Muscle of leg (tissue), 3 donors: ENCODE measurements at regions not wholly inside any gene's neighbourhood (a gene's known extent, or its start where the extent isn't known, plus 50 kb on each side); places are given as distances from the start of the nearest gene placed in this dataset.

Experiments used
- DNase-seq: peaks from one replicate; pipeline ENCODE4 v3.0.0; 2013
- H3K27ac ChIP-seq: one replicate; pipeline ENCODE4 v1.5.1; 2013; ENCODE audit warnings: mild to moderate bottlenecking, low read length, control low read depth
- H3K27me3 ChIP-seq: one replicate; pipeline ENCODE4 v1.6.1; 2013; ENCODE audit warnings: low read length; ENCODE audit not compliant: control insufficient read depth, insufficient read depth
- H3K36me3 ChIP-seq: one replicate; pipeline ENCODE4 v1.6.1; 2013; ENCODE audit warnings: low read length; ENCODE audit not compliant: control insufficient read depth, insufficient read depth
- H3K4me1 ChIP-seq: one replicate; pipeline ENCODE4 v1.6.1; 2013; ENCODE audit warnings: low read length; ENCODE audit not compliant: control insufficient read depth, insufficient read depth
- H3K4me3 ChIP-seq: one replicate; pipeline ENCODE4 v1.5.1; 2013; ENCODE audit warnings: low read length, control low read depth
- H3K9me3 ChIP-seq: replicated peaks from 2 replicates; pipeline ENCODE4 v1.6.1; 2013; ENCODE audit warnings: low read depth, low read length; ENCODE audit not compliant: control insufficient read depth
- WGBS: methylation state at CpG from one replicate; pipeline ENCODE4 v1.1.5; 2013; ENCODE audit warnings: missing lambda C conversion rate; ENCODE audit not compliant: insufficient coverage; 5-methylcytosine and 5-hydroxymethylcytosine counted together

GRCh38 chr10:62453274-62453673, 79.1 kb downstream of the ZNF365 start:
- WGBS, result no CpG with 5 or more reads among the region's 3 CpGs
- Histone ChIP-seq H3K27ac (no peak overlapping the region), H3K27me3 (no peaks in the 10 kb centered on the region), H3K4me3 (no peak overlapping the region), H3K36me3 (no peaks in the 10 kb centered on the region), H3K9me3 (peaks cover 3% of the 10 kb centered on the region), H3K4me1 (peaks cover 2% of the 10 kb centered on the region)
- no peak for DNase-seq

GRCh38 chr10:62454687-62455397, 80.7 kb downstream of the ZNF365 start:
- 67% methylated on average over 2 of the region's 3 CpGs for WGBS
- Histone ChIP-seq H3K4me1 (peaks cover 2% of the 10 kb centered on the region), H3K9me3 (peaks cover 3% of the 10 kb centered on the region), H3K27ac (no peak overlapping the region), H3K36me3 (no peaks in the 10 kb centered on the region), H3K27me3 (no peaks in the 10 kb centered on the region), H3K4me3 (no peak overlapping the region)
- DNase-seq, result no peak

GRCh38 chr10:62456611-62457101, 82.5 kb downstream of the ZNF365 start:
- DNase-seq, result peak; percentile 62
- Histone ChIP-seq H3K4me1 (no peaks in the 10 kb centered on the region), H3K27ac (no peak overlapping the region), H3K36me3 (no peaks in the 10 kb centered on the region), H3K27me3 (no peaks in the 10 kb centered on the region), H3K4me3 (no peak overlapping the region), H3K9me3 (peaks cover 3% of the 10 kb centered on the region)
- 83% methylated on average over 3 of the region's 5 CpGs for WGBS

GRCh38 chr10:62457196-62457595, 83.0 kb downstream of the ZNF365 start:
- WGBS, result no CpG with 5 or more reads among the region's 2 CpGs
- no peaks in the 10 kb centered on the region for H3K27me3 ChIP-seq
- no peaks in the 10 kb centered on the region for H3K36me3 ChIP-seq
- no peak overlapping the region for H3K4me3 ChIP-seq
- no peak for DNase-seq
- peaks cover 3% of the 10 kb centered on the region for H3K9me3 ChIP-seq
- H3K4me1 ChIP-seq, result no peaks in the 10 kb centered on the region
- no peak overlapping the region for H3K27ac ChIP-seq

- H3K36me3 ChIP-seq, result no peaks in the 10 kb centered on the region
- H3K4me3 ChIP-seq, result no peak overlapping the region
- no peak overlapping the region for H3K27ac ChIP-seq
- WGBS, result no CpG with 5 or more reads among the region's 1 CpG
- H3K9me3 ChIP-seq, result peaks cover 3% of the 10 kb centered on the region
- no peaks in the 10 kb centered on the region for H3K4me1 ChIP-seq
- H3K27me3 ChIP-seq, result no peaks in the 10 kb centered on the region
- no peak for DNase-seq
Measured at GRCh38 chr10:62457598-62457997, 83.4 kb downstream of the ZNF365 start.

DNA sequence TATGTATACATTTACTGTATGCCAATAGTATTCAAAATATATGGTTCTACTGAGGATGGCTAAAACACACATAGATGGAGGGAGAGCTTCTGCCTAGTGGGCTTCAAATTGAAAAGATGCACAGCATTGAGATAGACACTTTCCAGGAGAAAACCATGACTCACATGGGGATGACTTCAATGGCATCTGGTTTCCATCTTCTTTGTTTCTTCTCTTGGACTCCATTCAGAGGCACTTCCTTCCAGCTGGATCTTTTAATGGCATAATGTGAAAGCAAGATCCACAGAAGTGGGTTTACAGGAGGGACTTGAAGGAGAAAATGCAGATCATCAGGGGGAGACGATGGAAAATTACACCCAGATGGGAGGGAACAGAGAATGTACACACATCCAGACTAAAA, 84.9 kb downstream of the ZNF365 start:
- no peak overlapping the region for H3K4me3 ChIP-seq
- WGBS, result no CpG with 5 or more reads among the region's 1 CpG
- H3K27me3 ChIP-seq, result no peaks in the 10 kb centered on the region
- no peaks in the 10 kb centered on the region for H3K9me3 ChIP-seq
- DNase-seq, result peak; percentile 93
- no peak overlapping the region for H3K27ac ChIP-seq
- no peaks in the 10 kb centered on the region for H3K4me1 ChIP-seq
- no peaks in the 10 kb centered on the region for H3K36me3 ChIP-seq

DNA sequence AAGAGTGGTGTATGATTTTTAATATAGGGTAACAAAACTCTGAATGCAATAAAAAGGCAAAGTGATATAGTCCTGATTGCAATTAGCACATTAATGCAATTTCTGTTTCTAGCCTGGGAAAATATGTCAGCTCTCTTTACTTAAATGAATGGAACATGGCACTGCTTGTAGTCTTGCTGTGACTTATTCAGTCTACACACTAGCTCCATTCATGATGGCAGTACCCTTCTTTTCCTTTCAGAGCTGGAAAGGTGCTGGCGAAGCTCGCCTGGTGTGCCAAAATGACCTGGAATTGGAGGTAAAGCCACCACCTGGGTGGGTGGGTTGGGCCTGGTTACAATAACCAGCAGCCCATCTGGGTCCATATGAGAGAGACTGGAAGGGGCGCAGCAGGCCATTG, 85.3 kb downstream of the ZNF365 start:
- Histone ChIP-seq H3K27me3 (no peaks in the 10 kb centered on the region), H3K4me3 (no peak overlapping the region), H3K4me1 (no peaks in the 10 kb centered on the region), H3K9me3 (no peaks in the 10 kb centered on the region), H3K36me3 (no peaks in the 10 kb centered on the region), H3K27ac (no peak overlapping the region)
- WGBS, result 90% methylated on average over 2 of the region's 3 CpGs
- DNase-seq, result no peak

DNA sequence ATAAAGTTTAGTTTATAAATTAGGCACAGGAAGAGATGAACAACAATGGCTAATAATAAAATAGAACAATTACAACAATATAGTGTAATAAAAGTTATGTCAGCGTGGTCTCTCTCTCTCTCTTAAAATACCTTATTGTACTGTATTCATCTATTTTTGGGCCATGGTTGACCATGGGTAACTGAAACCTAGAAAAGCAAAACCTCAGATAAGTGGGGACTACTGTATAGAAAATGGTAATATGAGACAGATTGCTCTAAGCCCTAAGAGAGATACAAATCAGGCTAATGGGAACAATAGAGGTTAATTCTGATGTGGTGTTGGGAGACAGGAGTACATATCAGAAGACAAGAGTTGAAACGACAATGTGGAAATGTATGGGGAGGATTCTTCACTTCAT, 86.2 kb downstream of the ZNF365 start:
- 83% methylated on average over 1 of the region's 2 CpGs for WGBS
- Histone ChIP-seq H3K9me3 (peaks cover 4% of the 10 kb centered on the region), H3K4me1 (no peaks in the 10 kb centered on the region)

DNA sequence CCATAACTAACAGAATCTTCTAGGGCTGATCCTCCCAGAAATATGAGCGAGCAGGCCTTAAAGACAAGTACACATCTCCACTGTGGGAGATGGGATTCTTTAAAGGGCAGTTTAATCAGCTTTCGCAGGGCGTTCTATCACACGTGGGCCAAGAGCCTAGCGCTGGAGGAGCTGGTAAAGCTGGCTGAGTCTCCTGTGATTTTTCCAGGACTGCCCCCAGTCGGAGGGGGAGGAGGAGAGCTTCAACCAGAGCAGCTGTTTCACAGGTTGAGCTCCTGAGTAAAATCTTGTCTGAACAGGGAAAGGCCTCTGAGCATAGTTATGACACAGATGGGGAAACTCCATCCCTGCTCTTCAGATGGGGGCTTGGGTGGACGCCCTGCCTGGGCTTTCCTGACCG, 87.0 kb downstream of the ZNF365 start:
- DNase-seq, result no peak
- Histone ChIP-seq H3K9me3 (peaks cover 11% of the 10 kb centered on the region), H3K4me3 (no peak overlapping the region), H3K27ac (no peak overlapping the region), H3K27me3 (no peaks in the 10 kb centered on the region), H3K4me1 (no peaks in the 10 kb centered on the region), H3K36me3 (no peaks in the 10 kb centered on the region)
- WGBS, result 48% methylated on average over 5 of the region's 8 CpGs

More for the DNA sequence above, 86.2 kb downstream of the ZNF365 start:
- Histone ChIP-seq H3K4me3 (no peak overlapping the region), H3K36me3 (no peaks in the 10 kb centered on the region), H3K27me3 (no peaks in the 10 kb centered on the region), H3K27ac (no peak overlapping the region)
- no peak for DNase-seq

DNA sequence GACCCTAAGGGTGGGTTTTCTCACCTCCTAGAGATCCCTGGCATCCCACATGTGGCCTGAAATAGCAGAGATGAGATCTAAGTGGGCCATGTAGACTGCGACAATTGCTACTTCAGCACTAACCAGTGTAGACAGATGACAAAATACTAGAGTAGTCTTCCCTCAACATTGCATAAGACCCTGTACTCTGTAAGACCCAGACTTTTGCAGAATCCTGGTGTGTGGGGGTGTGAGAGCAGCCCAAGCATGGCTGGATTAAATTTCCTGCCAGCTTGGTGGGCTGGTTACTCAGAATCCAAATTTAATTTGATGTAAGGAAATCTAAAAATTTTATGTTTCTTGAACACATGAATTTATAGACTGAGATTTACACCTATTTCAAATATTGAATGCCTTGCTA, 88.3 kb downstream of the ZNF365 start:
- Histone ChIP-seq H3K27me3 (no peaks in the 10 kb centered on the region), H3K9me3 (peaks cover 13% of the 10 kb centered on the region), H3K27ac (no peak overlapping the region), H3K4me3 (no peak overlapping the region), H3K36me3 (no peaks in the 10 kb centered on the region), H3K4me1 (no peaks in the 10 kb centered on the region)
- DNase-seq, result no peak
- no CpG with 5 or more reads among the region's 1 CpG for WGBS

- WGBS, result no CpG with 5 or more reads among the region's 3 CpGs
- H3K36me3 ChIP-seq, result no peaks in the 10 kb centered on the region
- H3K27ac ChIP-seq, result no peak overlapping the region
- DNase-seq, result no peak
- H3K27me3 ChIP-seq, result no peaks in the 10 kb centered on the region
- no peak overlapping the region for H3K4me3 ChIP-seq
- no peaks in the 10 kb centered on the region for H3K4me1 ChIP-seq
- peaks cover 13% of the 10 kb centered on the region for H3K9me3 ChIP-seq
Measured at GRCh38 chr10:62463364-62463763, 89.2 kb downstream of the ZNF365 start.
